B cell (primary cell): ENCODE measurements at regions not wholly inside any gene's neighbourhood (a gene's known extent, or its start where the extent isn't known, plus 50 kb on each side); places are given as distances from the start of the nearest gene placed in this dataset.

Experiments used
- ATAC-seq: fragments of 200-7000 bp; cut with Tn5 transposase; one replicate; pipeline ENCODE4 v1.10.0; 2021; ENCODE audit warnings: low read depth, mild to moderate bottlenecking, moderate number of reproducible peaks, moderate library complexity
- CTCF ChIA-PET: fragments of 350-600 bp; sonication (Branson Sonifier 250); formaldehyde crosslinking; loops from one replicate; lab custom pipeline; 2021; ENCODE audit warnings: antibody characterized with exemption, inconsistent platforms; lab: Charles Lee
- POLR2A ChIA-PET: fragments of 350-600 bp; sonication (Branson Sonifier 250); formaldehyde crosslinking; loops from one replicate; lab custom pipeline; 2021; ENCODE audit warnings: antibody characterized with exemption; lab: Charles Lee
- DNase-seq: peaks from one replicate; pipeline ENCODE4 v3.0.0; 2013
- H2AFZ ChIP-seq: 2 replicates; pipeline ENCODE4 v1.6.1; 2012; ENCODE audit warnings: mild to moderate bottlenecking, low read depth, low read length; ENCODE audit not compliant: insufficient read depth, poor library complexity, severe bottlenecking
- H3K27ac ChIP-seq, 2 donors: 1 replicate in 1 of 2; 2 replicates in 1 of 2; pipeline ENCODE4 v1.5.1; 2012 to 2013; ENCODE audit warnings: low read length in 2 of 2, mild to moderate bottlenecking in 2 of 2, moderate library complexity in 1 of 2
- H3K27me3 ChIP-seq, 4 experiments: fragments of 200-600 bp in 1 of 4; sonication (generic) in 1 of 4; replicated peaks in 1 of 4; 1 replicate in 2 of 4; 2 replicates in 2 of 4; pipeline versions ENCODE4 v1.6.1 to v1.7.0; 2013 to 2016; ENCODE audit warnings: low read length in 3 of 4, mild to moderate bottlenecking in 2 of 4, mixed read lengths in 1 of 4, moderate library complexity in 1 of 4; ENCODE audit not compliant: insufficient read depth in 4 of 4, control insufficient read depth in 3 of 4; ENCODE audit errors: control extremely low read depth in 1 of 4
- H3K36me3 ChIP-seq, 2 experiments: replicated peaks in 1 of 2; 1 replicate in 1 of 2; 2 replicates in 1 of 2; pipeline versions ENCODE4 v1.6.1 to v1.7.1; 2013; ENCODE audit warnings: low read length in 1 of 2; ENCODE audit not compliant: insufficient read depth in 2 of 2, control insufficient read depth in 1 of 2; ENCODE audit errors: control extremely low read depth in 1 of 2, extremely low read depth in 1 of 2
- H3K4me1 ChIP-seq, 2 donors: fragments of 200-600 bp in 1 of 2; sonication (generic) in 1 of 2; 1 replicate in 1 of 2; 2 replicates in 1 of 2; pipeline versions ENCODE4 v1.5.1 to v1.6.1; 2013 to 2017; ENCODE audit warnings: low read length in 2 of 2; ENCODE audit not compliant: control insufficient read depth in 2 of 2, insufficient read depth in 2 of 2
- H3K4me2 ChIP-seq: replicated peaks from 2 replicates; pipeline ENCODE3; 2012; ENCODE audit warnings: mild to moderate bottlenecking, low read depth, low read length; ENCODE audit not compliant: poor library complexity, severe bottlenecking
- H3K4me3 ChIP-seq, 5 experiments: fragments of 200-600 bp in 1 of 5; sonication (generic) in 1 of 5; 1 replicate in 3 of 5; 2 replicates in 2 of 5; pipeline versions ENCODE4 v1.5.1 to v1.7.0; 2011 to 2016; ENCODE audit warnings: low read length in 4 of 5, mild to moderate bottlenecking in 4 of 5, low read depth in 2 of 5, control low read depth in 1 of 5, moderate library complexity in 1 of 5; ENCODE audit not compliant: insufficient read depth in 1 of 5; ENCODE audit errors: control extremely low read depth in 1 of 5, extremely low read depth in 1 of 5
- H3K79me2 ChIP-seq: fragments of 200-600 bp; sonication (generic); one replicate; pipeline ENCODE4 v1.6.0; 2016; ENCODE audit warnings: low read length; ENCODE audit not compliant: control insufficient read depth, insufficient read depth
- H3K9ac ChIP-seq: fragments of 200-600 bp; sonication (generic); 2 replicates; pipeline ENCODE4 v1.6.1; 2017; ENCODE audit warnings: mild to moderate bottlenecking, low read length, moderate library complexity
- H3K9me3 ChIP-seq, 3 donors: one replicate each; pipeline versions ENCODE4 v1.6.1 to v1.7.1; 2013; ENCODE audit warnings: low read length in 2 of 3; ENCODE audit not compliant: control insufficient read depth in 2 of 3, insufficient read depth in 1 of 3; ENCODE audit errors: control extremely low read depth in 1 of 3
- H4K20me1 ChIP-seq: 2 replicates; pipeline ENCODE4 v1.6.0; 2012; ENCODE audit warnings: mild to moderate bottlenecking, low read length; ENCODE audit not compliant: insufficient read depth, control insufficient read depth, poor library complexity, severe bottlenecking
- H3K27ac Mint-ChIP-seq: one replicate; pipeline ENCODE4 v1.8.0; 2021; ENCODE audit warnings: mixed read lengths
- H3K27me3 Mint-ChIP-seq: one replicate; pipeline ENCODE4 v1.8.0; 2021; ENCODE audit warnings: mixed read lengths
- H3K4me1 Mint-ChIP-seq: one replicate; pipeline ENCODE4 v1.8.0; 2021; ENCODE audit warnings: mixed read lengths
- H3K4me3 Mint-ChIP-seq: one replicate; pipeline ENCODE4 v1.8.0; 2021; ENCODE audit warnings: mixed read lengths
- H3K9me3 Mint-ChIP-seq: one replicate; pipeline ENCODE4 v1.8.0; 2022; ENCODE audit warnings: mixed read lengths; ENCODE audit not compliant: insufficient read depth
- CTCF ChIP-seq: fragments of 200-600 bp; IDR thresholded peaks from one replicate; pipeline ENCODE4 v1.8.0; 2022; ENCODE audit warnings: antibody characterized with exemption, mild to moderate bottlenecking
- EZH2 ChIP-seq: IDR thresholded peaks from 2 replicates; pipeline ENCODE4 v1.6.1; 2012; ENCODE audit warnings: borderline replicate concordance, low read depth, mild to moderate bottlenecking, moderate library complexity, low read length; ENCODE audit not compliant: insufficient read depth, poor library complexity, severe bottlenecking
- WGBS: methylation state at CpG from one replicate; pipeline ENCODE4 v1.1.5; 2013; ENCODE audit warnings: missing lambda C conversion rate; ENCODE audit not compliant: insufficient coverage; 5-methylcytosine and 5-hydroxymethylcytosine counted together
- intact Hi-C: fragments of 100-400 bp; cut with micrococcal nuclease; formaldehyde crosslinking; loops from one replicate; pipeline ENCODE4 v1.10.0; 2022

GRCh38 chr9:129317179-129318011 lies 139.3 kb upstream of the IER5L start:
- TF ChIP-seq EZH2, result no peak
- no peak for TF ChIP-seq CTCF
- Mint-ChIP-seq H3K27ac (no peak overlapping the region), H3K27me3 (peaks cover 22% of the 10 kb centered on the region), H3K9me3 (no peaks in the 10 kb centered on the region), H3K4me3 (no peak overlapping the region), H3K4me1 (peaks cover 7% of the 10 kb centered on the region)
- Histone ChIP-seq H3K9me3 (no peaks in the 10 kb centered on the region), H3K9ac (no peak overlapping the region), H2AFZ (no peak overlapping the region), H4K20me1 (no peaks in the 10 kb centered on the region), H3K4me2 (no peak overlapping the region), H3K79me2 (no peaks in the 10 kb centered on the region), H3K4me3 (no peak overlapping the region), H3K27ac (no peak overlapping the region), H3K27me3 (peaks cover 0 to 30% (median 7%) of the 10 kb centered on the region in 4 experiments), H3K4me1 (peaks cover 10 to 16% of the 10 kb centered on the region in 2 donors), H3K36me3 (no peaks in the 10 kb centered on the region)
- DNase-seq, result no peak
- ChIA-PET CTCF (no interaction called here), POLR2A (no interaction called here)
- WGBS, result 87% methylated on average over 10 of the region's 13 CpGs
- ATAC-seq, result no peak
- intact Hi-C loops, result no loop called here

DNA sequence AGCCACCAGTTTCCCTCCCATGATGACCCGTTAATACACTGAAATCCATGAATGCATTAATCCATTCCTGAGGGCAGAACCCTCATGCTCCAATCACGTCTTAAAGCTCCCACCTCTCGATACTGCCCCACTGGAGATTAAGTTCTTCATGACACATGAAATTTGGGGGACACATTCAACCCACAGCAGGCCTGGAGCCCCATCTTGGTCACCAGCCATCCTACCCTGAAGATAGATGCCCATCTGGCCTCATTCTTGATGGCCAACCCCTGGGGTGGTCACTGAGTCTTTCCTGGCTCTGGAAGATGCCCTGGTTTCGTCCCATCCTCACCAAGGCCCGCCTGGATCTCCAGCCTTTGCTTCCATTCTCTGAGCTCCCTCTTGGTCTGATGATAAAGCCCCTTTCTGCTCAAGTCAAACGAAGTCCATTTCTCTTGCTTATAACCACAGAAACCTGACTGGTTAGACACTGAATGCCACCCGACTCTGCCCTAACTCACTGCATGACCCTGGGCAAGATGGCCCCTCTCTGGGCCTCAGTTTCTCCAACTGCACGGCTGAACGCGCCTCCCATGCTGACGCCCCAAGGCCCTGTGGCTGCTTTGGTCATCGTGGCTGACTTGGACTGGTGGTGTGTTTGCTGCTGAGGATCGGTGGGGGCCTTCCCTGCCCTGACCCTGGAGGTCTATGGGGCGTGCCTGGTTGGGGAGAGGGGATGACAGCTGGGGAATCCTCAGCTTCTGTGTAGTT lies 138.4 kb upstream of the IER5L start:
- Histone ChIP-seq H3K27me3 (peaks cover 0 to 32% (median 7%) of the 10 kb centered on the region in 4 experiments), H2AFZ (no peak overlapping the region), H3K36me3 (no peaks in the 10 kb centered on the region), H3K4me2 (no peak overlapping the region), H3K79me2 (no peaks in the 10 kb centered on the region), H4K20me1 (no peaks in the 10 kb centered on the region), H3K4me3 (no peak overlapping the region), H3K9me3 (no peaks in the 10 kb centered on the region), H3K9ac (no peak overlapping the region), H3K27ac (no peak overlapping the region), H3K4me1 (peaks cover 10 to 16% of the 10 kb centered on the region in 2 donors)
- peaks cover 7% of the 10 kb centered on the region for H3K4me1 Mint-ChIP-seq
- ATAC-seq (no peak), DNase-seq (no peak)
- H3K27ac Mint-ChIP-seq, result no peak overlapping the region
- no peaks in the 10 kb centered on the region for H3K9me3 Mint-ChIP-seq
- H3K4me3 Mint-ChIP-seq, result no peak overlapping the region
- ChIA-PET POLR2A (no interaction called here), CTCF (no interaction called here)
- intact Hi-C loops, result no loop called here
- 90% methylated on average over 14 of the region's 14 CpGs for WGBS
- TF ChIP-seq EZH2 (no peak), CTCF (no peak)
- H3K27me3 Mint-ChIP-seq, result peaks cover 25% of the 10 kb centered on the region
